Left ventricle myocardium superior (tissue), 1 donor: ENCODE measurements at regions not wholly inside any gene's neighbourhood (a gene's known extent, or its start where the extent isn't known, plus 50 kb on each side); places are given as distances from the start of the nearest gene placed in this dataset.
"Not testable (repeated sequence)": the region's sequence is repeated elsewhere in the genome, so short reads cannot be mapped to it uniquely, and the experiment has no call there.

ENCODE experiments used
- ATAC-seq: fragments of 200-7000 bp; cut with Tn5 transposase; one replicate; pipeline ENCODE4 v1.9.1; 2020; ENCODE audit warnings: mild to moderate bottlenecking, moderate library complexity
- DNase-seq: peaks from one replicate; pipeline ENCODE4 v3.0.0-alpha.2; 2020
- intact Hi-C: fragments of 100-400 bp; cut with micrococcal nuclease; formaldehyde crosslinking; loops from one replicate; pipeline ENCODE4 v1.11.0; 2022
- donor health status: DM: no; HTN: yes; CAD: no; lungs with severe emphysema.

GRCh38 chr5:158207733-158208132 is 348.8 kb upstream of the CLINT1 start:
- intact Hi-C loops, result no loop called here
- ATAC-seq, result no peak

GRCh38 chr5:158205992-158206391 is 347.0 kb upstream of the CLINT1 start:
- no peak for DNase-seq
- ATAC-seq, result no peak
- intact Hi-C loops, result no loop called here

More at GRCh38 chr5:158207733-158208132, 348.8 kb upstream of the CLINT1 start:
- no peak for DNase-seq

GRCh38 chr5:158203261-158203660 is 344.3 kb upstream of the CLINT1 start:
- ATAC-seq (no peak), DNase-seq (no peak)
- intact Hi-C loops, result no loop called here

- DNase-seq (no peak), ATAC-seq (no peak)
- intact Hi-C loops, result no loop called here
These were observed 343.9 kb upstream of the CLINT1 start for GRCh38 chr5:158202801-158203200.

GRCh38 chr5:158200619-158201018 is 341.7 kb upstream of the CLINT1 start:
- ATAC-seq (peak; percentile 39), DNase-seq (no peak)
- intact Hi-C loops, result no loop called here

- no peak for ATAC-seq
- intact Hi-C loops, result no loop called here
- DNase-seq, result no peak
These were observed 339.7 kb upstream of the CLINT1 start for GRCh38 chr5:158198636-158199035.

GRCh38 chr5:158195416-158196210 is 336.7 kb upstream of the CLINT1 start:
- intact Hi-C loops, result no loop called here
- no peak for DNase-seq
- ATAC-seq, result peak; percentile 29

- DNase-seq (no peak), ATAC-seq (peak; percentile 56)
- intact Hi-C loops, result no loop called here
These were observed 335.6 kb upstream of the CLINT1 start for GRCh38 chr5:158194561-158194976.

GRCh38 chr5:158193395-158193794 is 334.4 kb upstream of the CLINT1 start:
- ATAC-seq, intact Hi-C loops, DNase-seq: not testable (repeated sequence)

GRCh38 chr5:158180407-158180806 is 321.5 kb upstream of the CLINT1 start:
- intact Hi-C loops, result no loop called here
- DNase-seq (peak; percentile 40), ATAC-seq (peak; percentile 71)

GRCh38 chr5:158179271-158179670 is 320.3 kb upstream of the CLINT1 start:
- ATAC-seq (no peak), DNase-seq (no peak)
- intact Hi-C loops, result loop anchor here (10.0 kb wide), 1 partner anchor 516 kb away; no protein-coding TSS in a partner anchor

- intact Hi-C loops, result loop anchor here (10.0 kb wide), 1 partner anchor 516 kb away; no protein-coding TSS in a partner anchor
- DNase-seq, result no peak
- no peak for ATAC-seq
These were observed 319.6 kb upstream of the CLINT1 start for GRCh38 chr5:158178535-158178934.

- ATAC-seq, result no peak
- intact Hi-C loops, result loop anchor here (10.0 kb wide), 1 partner anchor 518 kb away; no protein-coding TSS in a partner anchor
- DNase-seq, result no peak
These were observed 318.2 kb upstream of the CLINT1 start for GRCh38 chr5:158177146-158177545.

- intact Hi-C loops, result loop anchor here (10.0 kb wide), 1 partner anchor 519 kb away; no protein-coding TSS in a partner anchor
- peak; percentile 31 for ATAC-seq
- DNase-seq, result no peak
These were observed 317.1 kb upstream of the CLINT1 start for GRCh38 chr5:158175934-158176481.

- intact Hi-C loops, result loop anchor here (5.0 to 10.0 kb wide), 2 partner anchors 520 to 932 kb away; no protein-coding TSS in a partner anchor
- ATAC-seq (peak; percentile 94), DNase-seq (peak; percentile 67)
These were observed 316.2 kb upstream of the CLINT1 start for GRCh38 chr5:158174918-158175851.

GRCh38 chr5:158174026-158174425 is 315.1 kb upstream of the CLINT1 start:
- DNase-seq (no peak), ATAC-seq (no peak)
- intact Hi-C loops, result loop anchor here (5.0 to 10.0 kb wide), 2 partner anchors 521 to 933 kb away; no protein-coding TSS in a partner anchor

GRCh38 chr5:158172005-158172404 is 313.1 kb upstream of the CLINT1 start:
- no peak for ATAC-seq
- intact Hi-C loops, result loop anchor here (5.0 to 10.0 kb wide), 2 partner anchors 523 to 935 kb away; no protein-coding TSS in a partner anchor
- DNase-seq, result no peak

GRCh38 chr5:158170534-158170933 is 311.6 kb upstream of the CLINT1 start:
- intact Hi-C loops, result loop anchor here (5.0 to 10.0 kb wide), 2 partner anchors 524 to 937 kb away; no protein-coding TSS in a partner anchor
- ATAC-seq, result no peak

GRCh38 chr5:158170060-158170459 is 311.1 kb upstream of the CLINT1 start:
- intact Hi-C loops, result loop anchor here (5.0 to 10.0 kb wide), 2 partner anchors 525 to 937 kb away; no protein-coding TSS in a partner anchor
- no peak for DNase-seq
- no peak for ATAC-seq

More at GRCh38 chr5:158170534-158170933, 311.6 kb upstream of the CLINT1 start:
- DNase-seq, result no peak
